ENCODE measurements at regions not wholly inside any gene's neighbourhood (a gene's known extent, or its start where the extent isn't known, plus 50 kb on each side); places are given as distances from the start of the nearest gene placed in this dataset.

DNA sequence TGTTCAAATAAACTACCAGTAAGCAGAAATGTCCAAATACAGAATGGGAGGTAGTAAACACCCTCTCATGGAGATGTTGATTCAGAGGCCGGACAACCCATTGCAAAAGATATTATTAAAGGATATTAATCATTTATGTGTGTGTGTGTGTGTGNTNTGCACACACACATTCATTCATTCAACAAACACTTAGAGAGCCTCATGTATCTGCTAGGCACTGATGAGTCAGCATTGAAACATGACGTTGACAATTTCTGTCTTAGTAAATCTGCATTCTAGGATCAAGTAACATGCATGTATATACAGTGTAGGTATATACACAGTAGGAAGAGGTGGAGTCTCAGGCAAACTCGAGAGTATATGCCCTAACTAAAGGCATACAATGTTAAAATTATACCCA, 187.0 kb downstream of the ZNF365 start:
- H4K20me1 ChIP-seq (ENCODE audit: control insufficient read depth, extremely low read depth, insufficient read depth, low read length) = no peaks in the 10 kb centered on the region
- no peak overlapping the region for H3K9ac ChIP-seq (ENCODE audit: control insufficient read depth, extremely low read depth, insufficient read depth, low read length)
- H3K4me1 ChIP-seq (ENCODE audit: control insufficient read depth, extremely low read depth, insufficient read depth, low read length) = peaks cover 11% of the 10 kb centered on the region
- H2AFZ ChIP-seq (ENCODE audit: control insufficient read depth, low read length) = no peak overlapping the region
- dilution Hi-C loops (cut with MboI; ENCODE audit: extremely low pct_ligation_motif_present, low sequenced_read_pairs) = no loop called here
- no peaks in the 10 kb centered on the region for H3K9me3 ChIP-seq (ENCODE audit: control insufficient read depth, low read depth, low read length)
- no peak overlapping the region for H3K4me3 ChIP-seq (ENCODE audit: control insufficient read depth in 2 of 3, extremely low read depth in 1 of 3, insufficient read depth in 2 of 3, low read depth in 1 of 3, low read length in 3 of 3)
- no peak overlapping the region for H3K27ac ChIP-seq (ENCODE audit: control insufficient read depth, insufficient read depth, low read length)
- H3K4me2 ChIP-seq (ENCODE audit: control insufficient read depth, extremely low read depth, insufficient read depth, low read depth, low read length) = no peak overlapping the region
- no peak for TF ChIP-seq EZH2 (IDR thresholded peaks at IDR 0.05; ENCODE audit: low read length)
- no peak for TF ChIP-seq CTCF (optimal IDR thresholded peaks at IDR 0.05 in 1 of 3, IDR thresholded peaks at IDR 0.05 in 1 of 3, conservative IDR thresholded peaks at IDR 0.05 in 1 of 3; ENCODE audit: extremely low read depth in 1 of 3, insufficient read depth in 2 of 3, low read length in 3 of 3)
- FAIRE-seq = no peak
- no peaks in the 10 kb centered on the region for H3K36me3 ChIP-seq (ENCODE audit: control insufficient read depth in 2 of 2, extremely low read depth in 1 of 2, insufficient read depth in 2 of 2, low read length in 2 of 2)
- H3K9me1 ChIP-seq (ENCODE audit: control insufficient read depth, extremely low read depth, insufficient read depth, low read length) = no peaks in the 10 kb centered on the region
- DNase-seq (ENCODE audit: low read depth, low spot score) = no peak
- no peaks in the 10 kb centered on the region for H3K79me2 ChIP-seq (ENCODE audit: control insufficient read depth, insufficient read depth, low read length)
- peaks cover 7% of the 10 kb centered on the region for H3K27me3 ChIP-seq (ENCODE audit: control insufficient read depth, extremely low read depth, insufficient read depth, low read length)

DNA sequence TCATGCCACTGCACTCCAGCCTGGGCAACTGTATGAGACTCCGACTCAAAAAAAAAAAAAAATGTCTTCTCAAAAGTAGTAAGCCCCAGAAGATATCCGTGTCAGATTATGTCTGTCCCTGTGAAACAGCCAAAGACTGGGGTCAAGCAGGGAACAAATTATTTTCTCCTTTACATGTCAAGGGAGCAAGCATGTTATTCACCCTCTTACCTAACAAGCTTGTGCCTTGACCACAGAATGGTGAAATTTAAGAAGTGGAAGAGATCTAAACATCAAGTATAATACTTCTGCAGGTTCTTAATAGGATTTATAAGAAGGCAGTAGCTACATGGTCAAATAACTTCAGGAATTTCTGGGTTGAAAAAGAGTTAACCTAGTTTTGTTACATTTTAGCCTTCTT, 187.9 kb downstream of the ZNF365 start:
- peaks cover 7% of the 10 kb centered on the region for H3K27me3 ChIP-seq (ENCODE audit: control insufficient read depth, extremely low read depth, insufficient read depth, low read length)
- DNase-seq (ENCODE audit: low read depth, low spot score) = no peak
- H3K27ac ChIP-seq (ENCODE audit: control insufficient read depth, insufficient read depth, low read length) = no peak overlapping the region
- TF ChIP-seq CTCF (optimal IDR thresholded peaks at IDR 0.05 in 1 of 3, IDR thresholded peaks at IDR 0.05 in 1 of 3, conservative IDR thresholded peaks at IDR 0.05 in 1 of 3; ENCODE audit: extremely low read depth in 1 of 3, insufficient read depth in 2 of 3, low read length in 3 of 3) (no peak), EZH2 (IDR thresholded peaks at IDR 0.05; ENCODE audit: low read length) (no peak)
- H3K9me3 ChIP-seq (ENCODE audit: control insufficient read depth, low read depth, low read length) = no peaks in the 10 kb centered on the region
- H3K4me1 ChIP-seq (ENCODE audit: control insufficient read depth, extremely low read depth, insufficient read depth, low read length) = peaks cover 11% of the 10 kb centered on the region
- H3K4me2 ChIP-seq (ENCODE audit: control insufficient read depth, extremely low read depth, insufficient read depth, low read depth, low read length) = no peak overlapping the region
- FAIRE-seq = no peak
- no peaks in the 10 kb centered on the region for H3K79me2 ChIP-seq (ENCODE audit: control insufficient read depth, insufficient read depth, low read length)
- no peaks in the 10 kb centered on the region for H3K36me3 ChIP-seq (ENCODE audit: control insufficient read depth in 2 of 2, extremely low read depth in 1 of 2, insufficient read depth in 2 of 2, low read length in 2 of 2)
- no peaks in the 10 kb centered on the region for H4K20me1 ChIP-seq (ENCODE audit: control insufficient read depth, extremely low read depth, insufficient read depth, low read length)
- no peak overlapping the region for H3K4me3 ChIP-seq (ENCODE audit: control insufficient read depth in 2 of 3, extremely low read depth in 1 of 3, insufficient read depth in 2 of 3, low read depth in 1 of 3, low read length in 3 of 3)
- no peak overlapping the region for H2AFZ ChIP-seq (ENCODE audit: control insufficient read depth, low read length)
- no peaks in the 10 kb centered on the region for H3K9me1 ChIP-seq (ENCODE audit: control insufficient read depth, extremely low read depth, insufficient read depth, low read length)
- dilution Hi-C loops (cut with MboI; ENCODE audit: extremely low pct_ligation_motif_present, low sequenced_read_pairs) = no loop called here
- H3K9ac ChIP-seq (ENCODE audit: control insufficient read depth, extremely low read depth, insufficient read depth, low read length) = no peak overlapping the region
